SK-N-SH treated with all-trans-retinoic acid at 6 μM for 48 hours (cell line): ENCODE measurements at regions not wholly inside any gene's neighbourhood (a gene's known extent, or its start where the extent isn't known, plus 50 kb on each side); places are given as distances from the start of the nearest gene placed in this dataset.

Experiments
- ATAC-seq: fragments of 200-7000 bp; cut with Tn5 transposase; 3 replicates; pipeline ENCODE4 v1.9.1; 2020; ENCODE audit warnings: mild to moderate bottlenecking, moderate library complexity
- ARNTL ChIP-seq: fragments of 450-650 bp; formaldehyde crosslinking; IDR thresholded peaks from 2 replicates; pipeline ENCODE4 v1.5.0; 2020; ENCODE audit warnings: low read depth, mild to moderate bottlenecking, moderate library complexity, borderline replicate concordance
- BACH2 ChIP-seq: fragments of 250-450 bp; sonication (Bioruptor Pico); IDR thresholded peaks from 2 replicates; pipeline ENCODE4 v1.9.0; 2021; ENCODE audit warnings: mild to moderate bottlenecking, borderline replicate concordance
- CREB5 ChIP-seq: fragments of 250-450 bp; sonication (Bioruptor Pico); IDR thresholded peaks from 2 replicates; pipeline ENCODE4 v1.5.1; 2020; ENCODE audit warnings: low read depth, mild to moderate bottlenecking, moderate library complexity
- CSDC2 ChIP-seq: fragments of 250-450 bp; sonication (Bioruptor Pico); IDR thresholded peaks from 2 replicates; pipeline ENCODE4 v1.5.0; 2020; ENCODE audit warnings: mild to moderate bottlenecking, moderate library complexity
- ISL1 ChIP-seq: fragments of 250-450 bp; sonication (Bioruptor Pico); IDR thresholded peaks from 2 replicates; pipeline ENCODE4 v2.1.2; 2022; ENCODE audit warnings: mild to moderate bottlenecking, moderate library complexity
- OSR1 ChIP-seq: fragments of 250-450 bp; sonication (Bioruptor Pico); IDR thresholded peaks from 2 replicates; pipeline ENCODE4 v1.8.0; 2022; ENCODE audit warnings: moderate library complexity, mild to moderate bottlenecking, inconsistent platforms
- POU6F1 ChIP-seq: fragments of 250-450 bp; sonication (Bioruptor Pico); IDR thresholded peaks from 2 replicates; pipeline ENCODE4 v1.8.0; 2021; ENCODE audit warnings: low read depth, mild to moderate bottlenecking, moderate library complexity, borderline replicate concordance
- PPARA ChIP-seq: fragments of 250-450 bp; sonication (Bioruptor Pico); IDR thresholded peaks from 2 replicates; pipeline ENCODE4 v1.5.0; 2020; ENCODE audit warnings: mild to moderate bottlenecking, borderline replicate concordance
- RARB ChIP-seq: fragments of 250-450 bp; sonication (Bioruptor Pico); IDR thresholded peaks from 2 replicates; pipeline ENCODE4 v1.8.0; 2021; ENCODE audit warnings: mild to moderate bottlenecking, moderate library complexity
- SNAI2 ChIP-seq: fragments of 250-450 bp; sonication (Bioruptor Pico); IDR thresholded peaks from 2 replicates; pipeline ENCODE4 v1.5.0; 2020; ENCODE audit warnings: mild to moderate bottlenecking, moderate library complexity
- TCF4 ChIP-seq: fragments of 250-450 bp; sonication (Bioruptor Pico); IDR thresholded peaks from 2 replicates; pipeline ENCODE4 v1.8.0; 2021; ENCODE audit warnings: mild to moderate bottlenecking, moderate library complexity, borderline replicate concordance
- TOX ChIP-seq: fragments of 250-450 bp; sonication (Bioruptor Pico); IDR thresholded peaks from 2 replicates; pipeline ENCODE4 v1.8.0; 2021; ENCODE audit warnings: mild to moderate bottlenecking, moderate library complexity, borderline replicate concordance
- TSHZ2 ChIP-seq: fragments of 250-450 bp; sonication (Bioruptor Pico); IDR thresholded peaks from 2 replicates; pipeline ENCODE4 v1.5.0; 2020; ENCODE audit warnings: mild to moderate bottlenecking, moderate library complexity
- ZC3H10 ChIP-seq: fragments of 250-450 bp; sonication (Bioruptor Pico); IDR thresholded peaks from 2 replicates; pipeline ENCODE4 v1.5.1; 2021; ENCODE audit warnings: mild to moderate bottlenecking, moderate library complexity
- ZFP3 ChIP-seq: fragments of 250-450 bp; sonication (Bioruptor Pico); IDR thresholded peaks from 2 replicates; pipeline ENCODE4 v1.5.0; 2020; ENCODE audit warnings: mild to moderate bottlenecking, moderate library complexity
- ZFP30 ChIP-seq: fragments of 450-650 bp; formaldehyde crosslinking; IDR thresholded peaks from 2 replicates; pipeline ENCODE4 v1.5.0; 2022; ENCODE audit warnings: mild to moderate bottlenecking, moderate library complexity
- ZNF70 ChIP-seq: fragments of 450-650 bp; formaldehyde crosslinking; IDR thresholded peaks from 2 replicates; pipeline ENCODE4 v1.5.0; 2020; ENCODE audit warnings: mild to moderate bottlenecking, moderate library complexity
- ZNF8 ChIP-seq: fragments of 450-650 bp; formaldehyde crosslinking; IDR thresholded peaks from 2 replicates; pipeline ENCODE4 v1.5.0; 2020; ENCODE audit warnings: mild to moderate bottlenecking, moderate library complexity
- TF ChIP-seq, protein P1 (sequence below): fragments of 250-450 bp; sonication (Bioruptor Pico); IDR thresholded peaks from 2 replicates; pipeline ENCODE4 v1.8.0; 2020; ENCODE audit warnings: mild to moderate bottlenecking, moderate library complexity, borderline replicate concordance
- TF ChIP-seq, protein P2 (sequence below): fragments of 250-450 bp; sonication (Bioruptor Pico); IDR thresholded peaks from 2 replicates; pipeline ENCODE4 v1.5.1; 2021; ENCODE audit warnings: mild to moderate bottlenecking, moderate library complexity

DNA sequence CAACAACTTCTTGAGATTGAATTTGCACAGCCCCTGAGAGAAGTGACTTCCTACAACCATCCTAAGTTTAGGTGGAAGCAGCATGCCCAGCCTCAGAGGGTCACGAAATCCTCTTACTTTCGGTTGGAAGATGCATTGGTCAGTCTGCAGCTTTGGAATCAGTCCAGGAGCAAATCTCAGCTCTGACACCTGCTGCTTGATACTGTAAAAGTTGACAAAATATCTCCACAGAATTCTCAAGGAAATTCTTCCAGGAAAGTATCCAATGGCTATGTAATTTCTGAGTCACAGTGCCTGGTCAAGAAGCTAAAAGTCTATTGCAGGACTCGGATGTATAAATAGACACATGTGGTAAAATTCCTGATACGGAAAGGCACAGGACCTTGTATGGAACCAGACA is 414.5 kb upstream of the GYPC start:
- no peak for ATAC-seq
- TF ChIP-seq BACH2 (CRISPR knock-in tag) = no peak
- no peak for TF ChIP-seq ZNF70
- no peak for TF ChIP-seq ZFP30 (CRISPR knock-in tag)
- TF ChIP-seq RARB = no peak
- TF ChIP-seq, all 23 proteins: peak for 0

DNA sequence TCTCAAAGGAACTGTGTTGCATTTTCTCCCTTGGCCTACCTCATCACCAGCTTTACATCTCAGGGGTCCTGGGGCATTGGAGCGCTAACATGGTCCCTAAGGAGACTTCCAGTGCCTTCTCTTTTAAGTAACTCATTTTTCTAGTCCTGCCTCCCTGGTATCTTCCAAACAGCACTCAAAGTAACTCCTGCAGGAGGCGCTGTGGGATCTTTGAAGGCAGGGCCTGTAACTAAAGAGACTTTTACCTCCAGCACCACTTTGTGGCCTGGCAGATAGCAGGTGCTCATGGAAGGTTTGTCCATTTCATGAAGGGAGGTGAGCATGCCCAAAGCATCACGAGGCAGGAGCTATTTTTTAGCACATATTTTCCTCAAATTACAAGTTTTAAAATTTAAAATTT is 411.0 kb upstream of the GYPC start:
- no peak for ATAC-seq
- TF ChIP-seq CSDC2 (CRISPR knock-in tag) = no peak
- no peak for TF ChIP-seq TSHZ2 (CRISPR knock-in tag)
- no peak for TF ChIP-seq POU6F1 (CRISPR knock-in tag)
- TF ChIP-seq, protein P1, sequence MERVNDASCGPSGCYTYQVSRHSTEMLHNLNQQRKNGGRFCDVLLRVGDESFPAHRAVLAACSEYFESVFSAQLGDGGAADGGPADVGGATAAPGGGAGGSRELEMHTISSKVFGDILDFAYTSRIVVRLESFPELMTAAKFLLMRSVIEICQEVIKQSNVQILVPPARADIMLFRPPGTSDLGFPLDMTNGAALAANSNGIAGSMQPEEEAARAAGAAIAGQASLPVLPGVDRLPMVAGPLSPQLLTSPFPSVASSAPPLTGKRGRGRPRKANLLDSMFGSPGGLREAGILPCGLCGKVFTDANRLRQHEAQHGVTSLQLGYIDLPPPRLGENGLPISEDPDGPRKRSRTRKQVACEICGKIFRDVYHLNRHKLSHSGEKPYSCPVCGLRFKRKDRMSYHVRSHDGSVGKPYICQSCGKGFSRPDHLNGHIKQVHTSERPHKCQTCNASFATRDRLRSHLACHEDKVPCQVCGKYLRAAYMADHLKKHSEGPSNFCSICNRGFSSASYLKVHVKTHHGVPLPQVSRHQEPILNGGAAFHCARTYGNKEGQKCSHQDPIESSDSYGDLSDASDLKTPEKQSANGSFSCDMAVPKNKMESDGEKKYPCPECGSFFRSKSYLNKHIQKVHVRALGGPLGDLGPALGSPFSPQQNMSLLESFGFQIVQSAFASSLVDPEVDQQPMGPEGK = no peak

DNA sequence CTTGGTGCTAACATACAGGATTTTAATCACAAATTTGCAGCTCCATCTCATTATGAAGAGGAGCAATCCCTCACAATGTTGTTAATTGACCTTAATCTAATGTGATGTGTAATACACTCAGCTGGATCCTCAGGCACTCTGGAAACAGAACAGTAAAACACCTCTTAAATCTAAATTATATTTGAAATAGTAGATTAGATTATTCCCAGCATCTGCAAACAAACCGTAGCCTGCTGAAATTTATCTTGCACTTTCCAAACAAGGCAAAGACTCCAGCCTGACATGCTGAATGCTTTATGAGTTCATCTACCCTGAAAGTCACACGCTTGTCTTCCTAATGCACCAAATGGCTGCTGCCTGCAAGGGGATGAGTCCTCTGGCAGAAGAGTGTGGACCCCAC is 402.3 kb upstream of the GYPC start:
- ATAC-seq = no peak

DNA sequence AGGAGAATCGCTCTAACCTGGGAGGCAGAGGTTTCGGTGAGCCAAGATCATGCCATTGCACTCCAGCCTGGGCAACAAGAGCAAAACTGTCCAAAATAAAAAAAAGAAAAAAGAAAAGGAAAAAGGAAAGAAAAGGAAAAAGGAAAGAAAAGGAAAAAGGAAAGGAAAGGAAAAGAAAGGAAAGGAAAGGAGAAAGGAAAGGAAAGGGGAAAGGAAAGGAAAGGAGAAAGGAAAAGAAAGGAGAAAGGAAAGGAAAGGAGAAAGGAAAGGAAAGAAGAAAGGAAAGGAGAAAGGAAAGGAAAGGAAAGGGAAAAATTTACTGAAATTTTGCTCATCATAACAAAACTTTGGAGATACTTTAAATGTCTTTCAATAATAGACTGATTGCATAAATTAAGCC is 391.3 kb upstream of the GYPC start:
- ATAC-seq = no peak
- TF ChIP-seq, protein P1 = no peak
- TF ChIP-seq ZNF8 (CRISPR knock-in tag) (no peak), RARB (no peak), POU6F1 (CRISPR knock-in tag) (no peak), TSHZ2 (CRISPR knock-in tag) (no peak), ZC3H10 (no peak), BACH2 (CRISPR knock-in tag) (no peak), ZFP30 (CRISPR knock-in tag) (no peak), SNAI2 (CRISPR knock-in tag) (no peak), ZFP3 (no peak), TOX (CRISPR knock-in tag) (no peak), OSR1 (no peak), PPARA (CRISPR knock-in tag) (no peak), CREB5 (CRISPR knock-in tag) (no peak), ISL1 (no peak), TCF4 (CRISPR knock-in tag) (no peak), ZNF70 (no peak), CSDC2 (CRISPR knock-in tag) (no peak)
- TF ChIP-seq, protein P2, sequence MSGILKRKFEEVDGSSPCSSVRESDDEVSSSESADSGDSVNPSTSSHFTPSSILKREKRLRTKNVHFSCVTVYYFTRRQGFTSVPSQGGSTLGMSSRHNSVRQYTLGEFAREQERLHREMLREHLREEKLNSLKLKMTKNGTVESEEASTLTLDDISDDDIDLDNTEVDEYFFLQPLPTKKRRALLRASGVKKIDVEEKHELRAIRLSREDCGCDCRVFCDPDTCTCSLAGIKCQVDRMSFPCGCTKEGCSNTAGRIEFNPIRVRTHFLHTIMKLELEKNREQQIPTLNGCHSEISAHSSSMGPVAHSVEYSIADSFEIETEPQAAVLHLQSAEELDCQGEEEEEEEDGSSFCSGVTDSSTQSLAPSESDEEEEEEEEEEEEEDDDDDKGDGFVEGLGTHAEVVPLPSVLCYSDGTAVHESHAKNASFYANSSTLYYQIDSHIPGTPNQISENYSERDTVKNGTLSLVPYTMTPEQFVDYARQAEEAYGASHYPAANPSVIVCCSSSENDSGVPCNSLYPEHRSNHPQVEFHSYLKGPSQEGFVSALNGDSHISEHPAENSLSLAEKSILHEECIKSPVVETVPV = no peak

More for the DNA sequence above, 402.3 kb upstream of the GYPC start:
- no peak for TF ChIP-seq ARNTL
